Neuronal stem cell (in vitro differentiated cells): ENCODE measurements at regions not wholly inside any gene's neighbourhood (a gene's known extent, or its start where the extent isn't known, plus 50 kb on each side); places are given as distances from the start of the nearest gene placed in this dataset.

Experiments used
- DNase-seq: peaks from one replicate; pipeline ENCODE4 v3.0.0-alpha.2; 2013; ENCODE audit warnings: low spot score
- H2AFZ ChIP-seq: one replicate; pipeline ENCODE4 v1.6.1; 2013; ENCODE audit warnings: mild to moderate bottlenecking, low read length, inconsistent platforms
- H2AK5ac ChIP-seq: 2 replicates; pipeline ENCODE4 v1.6.1; 2013; ENCODE audit warnings: low read depth, mild to moderate bottlenecking, inconsistent platforms, low read length, moderate library complexity, mixed read lengths
- H2BK120ac ChIP-seq: 2 replicates; pipeline ENCODE4 v1.6.1; 2013; ENCODE audit warnings: low read depth, mild to moderate bottlenecking, inconsistent platforms, low read length, moderate library complexity, mixed read lengths
- H2BK12ac ChIP-seq: one replicate; pipeline ENCODE4 v1.6.1; 2013; ENCODE audit warnings: low read length, inconsistent platforms
- H2BK15ac ChIP-seq: 2 replicates; pipeline ENCODE4 v1.6.1; 2013; ENCODE audit warnings: mild to moderate bottlenecking, low read length, inconsistent platforms, mixed read lengths
- H2BK5ac ChIP-seq: one replicate; pipeline ENCODE4 v1.6.1; 2013; ENCODE audit warnings: inconsistent platforms, mild to moderate bottlenecking, low read length, moderate library complexity
- H3K14ac ChIP-seq: one replicate; pipeline ENCODE4 v1.6.1; 2013; ENCODE audit warnings: low read length, inconsistent platforms
- H3K18ac ChIP-seq: 2 replicates; pipeline ENCODE4 v1.6.1; 2013; ENCODE audit warnings: low read length, inconsistent platforms
- H3K23ac ChIP-seq: 2 replicates; pipeline ENCODE4 v1.6.1; 2013; ENCODE audit warnings: low read depth, mild to moderate bottlenecking, mixed read lengths, low read length, inconsistent platforms; ENCODE audit not compliant: poor library complexity
- H3K27ac ChIP-seq: replicated peaks from 3 replicates; pipeline ENCODE4 v1.5.1; 2013; ENCODE audit warnings: low read length, inconsistent platforms
- H3K27me3 ChIP-seq, 3 experiments: 2 replicates each; pipeline ENCODE4 v1.6.1; 2013; ENCODE audit warnings: low read length in 3 of 3, mild to moderate bottlenecking in 2 of 3, inconsistent platforms in 1 of 3, low read depth in 1 of 3, mixed read lengths in 1 of 3, moderate library complexity in 1 of 3; ENCODE audit not compliant: control insufficient read depth in 3 of 3, insufficient read depth in 3 of 3
- H3K36me3 ChIP-seq, 2 donors: replicated peaks in 1 of 2; 2 replicates each; pipeline ENCODE4 v1.6.1; 2013; ENCODE audit warnings: low read length in 2 of 2; ENCODE audit not compliant: control insufficient read depth in 2 of 2, insufficient read depth in 2 of 2
- H3K4ac ChIP-seq: 2 replicates; pipeline ENCODE4 v1.6.1; 2013; ENCODE audit warnings: inconsistent platforms, mild to moderate bottlenecking, low read length, moderate library complexity
- H3K4me1 ChIP-seq, 2 donors: 1 replicate in 1 of 2; 2 replicates in 1 of 2; pipeline ENCODE4 v1.6.1; 2013; ENCODE audit warnings: low read length in 2 of 2, low read depth in 1 of 2; ENCODE audit not compliant: control insufficient read depth in 2 of 2, insufficient read depth in 1 of 2
- H3K4me2 ChIP-seq: one replicate; pipeline ENCODE4 v1.6.1; 2013; ENCODE audit warnings: mild to moderate bottlenecking, low read length, inconsistent platforms; ENCODE audit not compliant: insufficient read depth, poor library complexity, severe bottlenecking
- H3K4me3 ChIP-seq, 2 donors: 2 replicates each; pipeline ENCODE4 v1.5.1; 2013; ENCODE audit warnings: low read length in 2 of 2, mild to moderate bottlenecking in 2 of 2, inconsistent platforms in 1 of 2, moderate library complexity in 1 of 2
- H3K79me1 ChIP-seq: one replicate; pipeline ENCODE4 v1.6.1; 2013; ENCODE audit warnings: low read depth, mild to moderate bottlenecking, inconsistent platforms, low read length, moderate library complexity
- H3K9ac ChIP-seq: one replicate; pipeline ENCODE4 v1.6.1; 2013; ENCODE audit warnings: mild to moderate bottlenecking, low read depth, low read length, inconsistent platforms; ENCODE audit not compliant: poor library complexity
- H3K9me3 ChIP-seq, 2 donors: replicated peaks in 1 of 2; 2 replicates each; pipeline versions ENCODE3 to v1.6.1; 2013; ENCODE audit warnings: low read length in 2 of 2, mild to moderate bottlenecking in 2 of 2, inconsistent platforms in 1 of 2, low read depth in 1 of 2, mixed read lengths in 1 of 2, moderate library complexity in 1 of 2; ENCODE audit not compliant: control insufficient read depth in 2 of 2, insufficient read depth in 1 of 2
- H4K8ac ChIP-seq: one replicate; pipeline ENCODE4 v1.6.1; 2013; ENCODE audit warnings: low read depth, mild to moderate bottlenecking, inconsistent platforms, low read length, moderate library complexity
- H4K91ac ChIP-seq: one replicate; pipeline ENCODE4 v1.6.1; 2013; ENCODE audit warnings: low read length, low read depth, mild to moderate bottlenecking, inconsistent platforms; ENCODE audit not compliant: poor library complexity
- WGBS, 2 donors: extraction: QIAGEN DNeasy Blood & Tissue Kit; methylation state at CpG; one replicate each; pipeline ENCODE4 v1.1.7; 2013; ENCODE audit warnings: missing lambda C conversion rate in 2 of 2, mixed read lengths in 1 of 2; ENCODE audit not compliant: insufficient read length in 2 of 2, insufficient replicate concordance in 1 of 2; ENCODE audit errors: extremely low coverage in 2 of 2; 5-methylcytosine and 5-hydroxymethylcytosine counted together

GRCh38 chr3:157650699-157651098 lies 147.5 kb upstream of the VEPH1 start:
- H2BK12ac ChIP-seq = no peak overlapping the region
- DNase-seq = no peak
- no peak overlapping the region for H3K27ac ChIP-seq
- H3K4me2 ChIP-seq = no peak overlapping the region
- no peak overlapping the region for H3K18ac ChIP-seq
- H3K4me3 ChIP-seq = no peak overlapping the region
- H3K23ac ChIP-seq = no peak overlapping the region
- H3K9ac ChIP-seq = no peak overlapping the region
- H3K79me1 ChIP-seq = no peaks in the 10 kb centered on the region
- no peaks in the 10 kb centered on the region for H3K36me3 ChIP-seq
- H3K4ac ChIP-seq = no peak overlapping the region
- H3K4me1 ChIP-seq = no peaks in the 10 kb centered on the region
- no peak overlapping the region for H2AFZ ChIP-seq
- no peak overlapping the region for H2BK120ac ChIP-seq
- H4K8ac ChIP-seq = no peak overlapping the region
- no peak overlapping the region for H2BK15ac ChIP-seq
- no peak overlapping the region for H2BK5ac ChIP-seq
- no peaks in the 10 kb centered on the region for H3K9me3 ChIP-seq
- no peak overlapping the region for H2AK5ac ChIP-seq
- H3K27me3 ChIP-seq = no peaks in the 10 kb centered on the region
- no peak overlapping the region for H3K14ac ChIP-seq
- WGBS, 2 donors = no CpG with 5 or more reads among the region's 1 CpG
- H4K91ac ChIP-seq = no peak overlapping the region

- no peak overlapping the region for H2AFZ ChIP-seq
- H3K4me1 ChIP-seq = no peaks in the 10 kb centered on the region
- H2BK5ac ChIP-seq = no peak overlapping the region
- H3K4me2 ChIP-seq = no peak overlapping the region
- no peak overlapping the region for H2BK15ac ChIP-seq
- no peak overlapping the region for H3K27ac ChIP-seq
- H3K9me3 ChIP-seq = no peaks in the 10 kb centered on the region
- no peak overlapping the region for H2AK5ac ChIP-seq
- H4K8ac ChIP-seq = no peak overlapping the region
- H3K14ac ChIP-seq = no peak overlapping the region
- no peak overlapping the region for H2BK12ac ChIP-seq
- H3K36me3 ChIP-seq = no peaks in the 10 kb centered on the region
- H3K79me1 ChIP-seq = no peaks in the 10 kb centered on the region
- no peaks in the 10 kb centered on the region for H3K27me3 ChIP-seq
- WGBS, 2 donors = no CpG with 5 or more reads among the region's 1 CpG
- no peak overlapping the region for H3K4me3 ChIP-seq
- no peak overlapping the region for H3K23ac ChIP-seq
- no peak overlapping the region for H3K9ac ChIP-seq
- no peak overlapping the region for H4K91ac ChIP-seq
- H3K4ac ChIP-seq = no peak overlapping the region
- DNase-seq = no peak
- no peak overlapping the region for H3K18ac ChIP-seq
- H2BK120ac ChIP-seq = no peak overlapping the region
These were observed 147.0 kb upstream of the VEPH1 start for GRCh38 chr3:157650172-157650571.

- no peak overlapping the region for H3K4me2 ChIP-seq
- H3K36me3 ChIP-seq = no peaks in the 10 kb centered on the region
- no peak overlapping the region for H4K91ac ChIP-seq
- H3K9me3 ChIP-seq = no peaks in the 10 kb centered on the region
- no peak overlapping the region for H2AK5ac ChIP-seq
- H3K14ac ChIP-seq = no peak overlapping the region
- H3K4ac ChIP-seq = no peak overlapping the region
- no peak overlapping the region for H3K9ac ChIP-seq
- H4K8ac ChIP-seq = no peak overlapping the region
- H3K27me3 ChIP-seq = no peaks in the 10 kb centered on the region
- no CpG with 5 or more reads among the region's 1 CpG for WGBS, 2 donors
- H2BK5ac ChIP-seq = no peak overlapping the region
- H3K27ac ChIP-seq = no peak overlapping the region
- no peaks in the 10 kb centered on the region for H3K79me1 ChIP-seq
- H3K4me3 ChIP-seq = no peak overlapping the region
- H3K4me1 ChIP-seq = no peaks in the 10 kb centered on the region
- H2AFZ ChIP-seq = no peak overlapping the region
- H2BK12ac ChIP-seq = no peak overlapping the region
- DNase-seq = no peak
- no peak overlapping the region for H3K23ac ChIP-seq
- H2BK120ac ChIP-seq = no peak overlapping the region
- H2BK15ac ChIP-seq = no peak overlapping the region
- no peak overlapping the region for H3K18ac ChIP-seq
These were observed 146.3 kb upstream of the VEPH1 start for GRCh38 chr3:157649511-157649910.

DNA sequence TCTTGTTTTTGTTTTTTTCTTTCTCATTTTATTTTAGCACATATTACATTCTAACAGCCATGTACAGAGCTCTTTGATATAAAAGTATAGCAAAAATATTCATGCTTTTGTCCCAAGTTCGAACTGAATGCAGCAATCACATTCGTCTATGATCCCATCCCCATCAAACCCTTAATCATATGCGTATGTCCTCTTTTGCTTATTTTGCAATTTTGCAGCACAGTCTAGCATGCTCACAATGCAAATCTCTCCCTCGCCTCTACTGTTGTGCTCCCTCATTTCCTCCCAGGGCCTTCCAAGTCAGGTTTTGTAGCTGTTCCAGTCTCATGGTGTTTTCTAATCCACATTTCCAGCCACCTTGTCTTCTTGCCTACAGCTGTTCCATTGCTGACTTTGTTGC lies 144.6 kb upstream of the VEPH1 start:
- Histone ChIP-seq H3K27ac (no peak overlapping the region), H3K18ac (no peak overlapping the region), H3K4ac (no peak overlapping the region), H3K9me3 (peaks cover 0 to 2% of the 10 kb centered on the region in 2 donors), H3K27me3 (no peaks in the 10 kb centered on the region), H2BK120ac (no peak overlapping the region), H2BK15ac (no peak overlapping the region), H3K4me3 (no peak overlapping the region), H4K8ac (no peak overlapping the region), H2AFZ (no peak overlapping the region), H3K23ac (no peak overlapping the region), H3K9ac (no peak overlapping the region), H4K91ac (no peak overlapping the region), H3K14ac (no peak overlapping the region), H3K36me3 (no peaks in the 10 kb centered on the region), H3K79me1 (no peaks in the 10 kb centered on the region), H2BK5ac (no peak overlapping the region), H2AK5ac (no peak overlapping the region), H2BK12ac (no peak overlapping the region), H3K4me2 (no peak overlapping the region), H3K4me1 (no peaks in the 10 kb centered on the region)
- DNase-seq = no peak
- WGBS, 2 donors = no CpG with 5 or more reads among the region's 4 CpGs
